ENCODE measurements at regions not wholly inside any gene's neighbourhood (a gene's known extent, or its start where the extent isn't known, plus 50 kb on each side); places are given as distances from the start of the nearest gene placed in this dataset.

GRCh38 chr11:97201743-97202612, 812.2 kb downstream of the JRKL start:
- DNase-seq = peak; percentile 11

GRCh38 chr11:97202613-97203292, 812.9 kb downstream of the JRKL start:
- DNase-seq = no peak

GRCh38 chr11:97218011-97218410, 828.2 kb downstream of the JRKL start:
- DNase-seq = no peak

- no peak for DNase-seq
Measured at GRCh38 chr11:97223647-97224046, 833.8 kb downstream of the JRKL start.

GRCh38 chr11:97224396-97224795, 834.6 kb downstream of the JRKL start:
- DNase-seq = peak; percentile 23

GRCh38 chr11:97225794-97226193, 836.0 kb downstream of the JRKL start:
- DNase-seq = no peak

- peak; percentile 39 for DNase-seq
Measured at GRCh38 chr11:97229936-97230335, 840.1 kb downstream of the JRKL start.

- no peak for DNase-seq
Measured at GRCh38 chr11:97231231-97231630, 841.4 kb downstream of the JRKL start.

- DNase-seq = no peak
Measured at GRCh38 chr11:97234016-97234415, 844.2 kb downstream of the JRKL start.

- DNase-seq = no peak
Measured at GRCh38 chr11:97237151-97237550, 847.3 kb downstream of the JRKL start.

GRCh38 chr11:97247601-97248000, 857.8 kb downstream of the JRKL start:
- DNase-seq = no peak

GRCh38 chr11:97254790-97255189, 865.0 kb downstream of the JRKL start:
- DNase-seq = no peak

- no peak for DNase-seq
Measured at GRCh38 chr11:97259434-97259833, 869.6 kb downstream of the JRKL start.

- DNase-seq = no peak
Measured at GRCh38 chr11:97259884-97260283, 870.1 kb downstream of the JRKL start.

- DNase-seq = no peak
Measured at GRCh38 chr11:97263183-97263858, 873.5 kb downstream of the JRKL start.

GRCh38 chr11:97269527-97269926, 879.7 kb downstream of the JRKL start:
- no peak for DNase-seq

- DNase-seq = no peak
Measured at GRCh38 chr11:97279341-97279740, 889.5 kb downstream of the JRKL start.

GRCh38 chr11:97280347-97280746, 890.5 kb downstream of the JRKL start:
- no peak for DNase-seq

- no peak for DNase-seq
Measured at GRCh38 chr11:97289823-97290222, 900.0 kb downstream of the JRKL start.

- no peak for DNase-seq
Measured at GRCh38 chr11:97290464-97291041, 900.7 kb downstream of the JRKL start.

- DNase-seq = no peak
Measured at GRCh38 chr11:97296301-97296700, 906.5 kb downstream of the JRKL start.

GRCh38 chr11:97309291-97309690, 919.5 kb downstream of the JRKL start:
- DNase-seq = no peak

- no peak for DNase-seq
Measured at GRCh38 chr11:97325693-97326092, 935.9 kb downstream of the JRKL start.

Data from NCI-H2171 (cell line).